H1 (cell line): ENCODE measurements at regions not wholly inside any gene's neighbourhood (a gene's known extent, or its start where the extent isn't known, plus 50 kb on each side); places are given as distances from the start of the nearest gene placed in this dataset.

ENCODE experiments used
- CTCF ChIA-PET: fragments of 300-600 bp; sonication (Branson Sonifier 250); formaldehyde crosslinking; loops from one replicate; lab custom pipeline; 2021; ENCODE audit not compliant: partially characterized antibody; lab: Charles Lee
- POLR2A ChIA-PET: fragments of 300-600 bp; sonication (Branson Sonifier 250); formaldehyde crosslinking; loops from one replicate; lab custom pipeline; 2021; ENCODE audit warnings: inconsistent platforms; ENCODE audit not compliant: partially characterized antibody; lab: Charles Lee
- DNase-seq, 2 experiments: peaks; one replicate each; pipeline versions ENCODE4 v3.0.0 to v3.0.0-alpha.2; 2010 to 2022; ENCODE audit warnings: low spot score in 2 of 2, low read depth in 1 of 2, mixed read lengths in 1 of 2
- FAIRE-seq: peaks from 2 replicates; lab custom pipeline; 2011; peaks lifted over from hg19 to GRCh38; lab: Jason Lieb, UNC
- H2AFZ ChIP-seq: 2 replicates; pipeline ENCODE4 v1.8.1; 2012; ENCODE audit warnings: low read length, inconsistent platforms
- H2AK5ac ChIP-seq: 2 replicates; pipeline ENCODE4 v1.6.1; 2013; ENCODE audit warnings: low read depth, low read length
- H2BK120ac ChIP-seq: replicated peaks from 2 replicates; pipeline ENCODE3; 2013; ENCODE audit warnings: low read depth, low read length, inconsistent platforms
- H2BK12ac ChIP-seq: 2 replicates; pipeline ENCODE4 v1.6.1; 2013; ENCODE audit warnings: low read depth, low read length
- H2BK15ac ChIP-seq: 2 replicates; pipeline ENCODE4 v1.6.1; 2013; ENCODE audit warnings: low read length
- H2BK20ac ChIP-seq: 2 replicates; pipeline ENCODE4 v1.6.1; 2013; ENCODE audit warnings: low read length
- H2BK5ac ChIP-seq: 2 replicates; pipeline ENCODE4 v1.6.1; 2013; ENCODE audit warnings: low read depth, low read length
- H3K14ac ChIP-seq: 2 replicates; pipeline ENCODE4 v1.6.1; 2013; ENCODE audit warnings: inconsistent platforms; ENCODE audit not compliant: insufficient read length
- H3K18ac ChIP-seq: 2 replicates; pipeline ENCODE4 v1.6.1; 2013; ENCODE audit warnings: low read length; ENCODE audit errors: extremely low read depth
- H3K23ac ChIP-seq: 2 replicates; pipeline ENCODE4 v1.6.1; 2013; ENCODE audit warnings: inconsistent platforms; ENCODE audit not compliant: insufficient read length
- H3K23me2 ChIP-seq: 2 replicates; pipeline ENCODE4 v1.6.1; 2013; ENCODE audit warnings: low read depth, low read length
- H3K27ac ChIP-seq: 2 replicates; pipeline ENCODE4 v1.6.1; 2011; ENCODE audit warnings: low read depth, low read length, inconsistent platforms
- H3K27me3 ChIP-seq, 4 experiments: replicated peaks in 1 of 4; 1 replicate in 1 of 4; 2 replicates in 3 of 4; pipeline versions ENCODE4 v1.6.1 to v1.8.1; 2011 to 2013; ENCODE audit warnings: low read length in 3 of 4, mild to moderate bottlenecking in 3 of 4, inconsistent platforms in 2 of 4, mixed read lengths in 2 of 4, moderate library complexity in 1 of 4; ENCODE audit not compliant: control insufficient read depth in 3 of 4, insufficient read depth in 3 of 4; ENCODE audit errors: extremely low read depth in 1 of 4
- H3K36me3 ChIP-seq, 4 experiments: 2 replicates each; pipeline versions ENCODE4 v1.6.1 to v1.8.1; 2011 to 2013; ENCODE audit warnings: mild to moderate bottlenecking in 4 of 4, low read length in 3 of 4, moderate library complexity in 2 of 4, control low read depth in 1 of 4, inconsistent platforms in 1 of 4; ENCODE audit not compliant: insufficient read depth in 4 of 4, control insufficient read depth in 2 of 4
- H3K4ac ChIP-seq: replicated peaks from 2 replicates; pipeline ENCODE3; 2013; ENCODE audit warnings: low read length, low read depth, mixed read lengths, inconsistent platforms; ENCODE audit not compliant: insufficient read length
- H3K4me1 ChIP-seq, 4 experiments: replicated peaks in 1 of 4; 1 replicate in 1 of 4; 2 replicates in 3 of 4; pipeline versions ENCODE4 v1.6.1 to v1.8.1; 2011 to 2013; ENCODE audit warnings: low read length in 3 of 4, inconsistent platforms in 2 of 4, mixed read lengths in 1 of 4; ENCODE audit not compliant: insufficient read depth in 4 of 4, control insufficient read depth in 3 of 4
- H3K4me2 ChIP-seq, 2 experiments: 2 replicates each; pipeline versions ENCODE4 v1.6.1 to v1.8.1; 2011 to 2013; ENCODE audit warnings: low read depth in 2 of 2, low read length in 2 of 2, control low read depth in 1 of 2, inconsistent platforms in 1 of 2, mild to moderate bottlenecking in 1 of 2; ENCODE audit not compliant: insufficient read depth in 1 of 2
- H3K4me3 ChIP-seq, 4 experiments: fragments of 200-600, 300-600 bp in 1 of 4; sonication (generic), shearing (Covaris generic), sonication (Bioruptor Twin) in 1 of 4; 2 replicates each; pipeline versions ENCODE4 v1.5.1 to v1.8.1; 2011 to 2016; ENCODE audit warnings: low read length in 4 of 4, low read depth in 3 of 4, control low read depth in 2 of 4, inconsistent platforms in 2 of 4, mild to moderate bottlenecking in 2 of 4, mixed read lengths in 1 of 4, moderate library complexity in 1 of 4; ENCODE audit not compliant: insufficient read depth in 2 of 4; ENCODE audit errors: extremely low read depth in 1 of 4
- H3K56ac ChIP-seq: replicated peaks from 2 replicates; pipeline ENCODE3; 2013; ENCODE audit warnings: low read depth, mild to moderate bottlenecking, mixed read lengths, low read length, inconsistent platforms; ENCODE audit not compliant: insufficient read length
- H3K79me1 ChIP-seq: 2 replicates; pipeline ENCODE4 v1.6.1; 2013; ENCODE audit warnings: low read depth, low read length, control low read depth
- H3K79me2 ChIP-seq, 2 experiments: 2 replicates each; pipeline versions ENCODE4 v1.6.1 to v1.8.1; 2012 to 2013; ENCODE audit warnings: low read length in 2 of 2, mild to moderate bottlenecking in 2 of 2, inconsistent platforms in 1 of 2; ENCODE audit not compliant: insufficient read depth in 2 of 2, control insufficient read depth in 1 of 2
- H3K9ac ChIP-seq, 4 experiments: replicated peaks in 1 of 4; 1 replicate in 1 of 4; 2 replicates in 3 of 4; pipeline versions ENCODE4 v1.6.1 to v1.8.1; 2011 to 2013; ENCODE audit warnings: low read depth in 3 of 4, low read length in 3 of 4, control low read depth in 2 of 4, mild to moderate bottlenecking in 2 of 4, moderate library complexity in 2 of 4, inconsistent platforms in 1 of 4; ENCODE audit errors: extremely low read depth in 1 of 4
- H3K9me3 ChIP-seq, 2 experiments: 2 replicates each; pipeline versions ENCODE4 v1.6.1 to v1.8.1; 2012 to 2013; ENCODE audit warnings: mild to moderate bottlenecking in 2 of 2, moderate library complexity in 2 of 2, control low read depth in 1 of 2, inconsistent platforms in 1 of 2, low read depth in 1 of 2, low read length in 1 of 2, mixed read lengths in 1 of 2; ENCODE audit not compliant: insufficient read depth in 2 of 2
- H4K20me1 ChIP-seq, 2 experiments: replicated peaks in 1 of 2; 2 replicates each; pipeline versions ENCODE3 to v1.8.1; 2011 to 2013; ENCODE audit warnings: inconsistent platforms in 2 of 2, low read length in 2 of 2, mild to moderate bottlenecking in 1 of 2; ENCODE audit not compliant: insufficient read depth in 2 of 2, control insufficient read depth in 1 of 2
- H4K5ac ChIP-seq: 2 replicates; pipeline ENCODE4 v1.6.1; 2013; ENCODE audit warnings: low read length, low read depth, mixed read lengths, inconsistent platforms; ENCODE audit not compliant: insufficient read length
- H4K8ac ChIP-seq: 2 replicates; pipeline ENCODE4 v1.8.0; 2013; ENCODE audit warnings: mild to moderate bottlenecking, moderate library complexity, low read length, inconsistent platforms; ENCODE audit not compliant: insufficient read depth; ENCODE audit errors: extremely low read depth
- H4K91ac ChIP-seq: replicated peaks from 2 replicates; pipeline ENCODE3; 2013; ENCODE audit warnings: low read length, mixed read lengths, inconsistent platforms; ENCODE audit not compliant: insufficient read length
- ASH2L ChIP-seq: fragments of 200-600, 300-600 bp; sonication (generic); IDR thresholded peaks from one replicate; pipeline ENCODE4 v1.7.1; 2017; ENCODE audit warnings: low read length
- BRCA1 ChIP-seq: IDR thresholded peaks from 2 replicates; pipeline ENCODE4 v1.6.1; 2012; ENCODE audit warnings: low read depth, low read length, improper control_type of control experiment
- CREB1 ChIP-seq: IDR thresholded peaks from 2 replicates; pipeline ENCODE4 v1.6.1; 2012; ENCODE audit warnings: inconsistent platforms
- EZH2 ChIP-seq: fragments of 200-600 bp; sonication (generic); IDR thresholded peaks from 2 replicates; pipeline ENCODE4 v1.7.1; 2012; ENCODE audit warnings: low read depth, mild to moderate bottlenecking, moderate library complexity, low read length, inconsistent platforms; ENCODE audit not compliant: severe bottlenecking
- FOSL1 ChIP-seq: IDR thresholded peaks from 2 replicates; pipeline ENCODE4 v1.6.1; 2011; ENCODE audit warnings: mild to moderate bottlenecking, low read depth, low read length, moderate library complexity; ENCODE audit not compliant: insufficient read depth
- JUN ChIP-seq: IDR thresholded peaks from 2 replicates; pipeline ENCODE4 v1.6.1; 2011; ENCODE audit warnings: low read depth, mild to moderate bottlenecking, improper control_type of control experiment, low read length
- KDM1A ChIP-seq: fragments of 200-600, 300-600 bp; sonication (generic); IDR thresholded peaks from 2 replicates; pipeline ENCODE4 v1.7.1; 2016; ENCODE audit warnings: mild to moderate bottlenecking, low read length, borderline replicate concordance
- POLR2A ChIP-seq, 2 experiments: IDR thresholded peaks; 1 replicate in 1 of 2; 2 replicates in 1 of 2; pipeline ENCODE4 v1.6.1; 2011; ENCODE audit warnings: low read depth in 2 of 2, low read length in 2 of 2, mild to moderate bottlenecking in 2 of 2; ENCODE audit errors: control extremely low read depth in 1 of 2
- RXRA ChIP-seq: IDR thresholded peaks from 2 replicates; pipeline ENCODE4 v1.6.1; 2011; ENCODE audit warnings: low read depth, mild to moderate bottlenecking, low read length, moderate library complexity; ENCODE audit not compliant: insufficient read depth
- SAP30 ChIP-seq: fragments of 300-600 bp; sonication (generic); IDR thresholded peaks from 2 replicates; pipeline ENCODE4 v1.7.1; 2012; ENCODE audit warnings: low read length, moderate library complexity, mild to moderate bottlenecking, inconsistent platforms; ENCODE audit not compliant: insufficient read depth, insufficient replicate concordance
- SIX5 ChIP-seq: IDR thresholded peaks from 2 replicates; pipeline ENCODE4 v1.6.1; 2011; ENCODE audit warnings: mild to moderate bottlenecking, low read depth, low read length
- TEAD4 ChIP-seq: IDR thresholded peaks from 2 replicates; pipeline ENCODE4 v1.6.1; 2012; ENCODE audit warnings: low read depth, low read length, inconsistent platforms, mixed read lengths
- WGBS, 2 experiments: shearing (Covaris generic) in 1 of 2; methylation state at CpG; one replicate each; pipeline versions ENCODE4 v1.1.6 to v1.1.7; 2013 to 2015; ENCODE audit warnings: low lambda C conversion rate in 2 of 2, mixed read lengths in 2 of 2, inconsistent platforms in 1 of 2, low coverage in 1 of 2, missing lambda C conversion rate in 1 of 2; ENCODE audit not compliant: insufficient replicate concordance in 2 of 2, insufficient coverage in 1 of 2, insufficient read length in 1 of 2; ENCODE audit errors: extremely low coverage in 1 of 2, missing lambda C conversion rate in 1 of 2; 5-methylcytosine and 5-hydroxymethylcytosine counted together
- TF ChIP-seq, protein P1 (sequence below): IDR thresholded peaks from 2 replicates; pipeline ENCODE4 v1.6.1; 2011; ENCODE audit warnings: low read depth, mild to moderate bottlenecking, low read length; ENCODE audit not compliant: insufficient read depth

GRCh38 chr12:124491856-124492420 lies 75.5 kb downstream of the NCOR2 start:
- H3K4me1 ChIP-seq, result peaks cover 0 to 9% (median 1%) of the 10 kb centered on the region in 4 experiments; a peak in 4 of 7 replicates
- H3K9ac ChIP-seq, result no peak overlapping the region
- no peaks in the 10 kb centered on the region for H3K27me3 ChIP-seq
- no peak overlapping the region for H3K56ac ChIP-seq
- no peak overlapping the region for H4K8ac ChIP-seq
- no peak overlapping the region for H4K91ac ChIP-seq
- no peaks in the 10 kb centered on the region for H3K9me3 ChIP-seq
- no peak overlapping the region for H3K4me3 ChIP-seq
- H3K79me1 ChIP-seq, result peaks cover 15% of the 10 kb centered on the region; the same call in 1 of the 2 replicates
- H2BK12ac ChIP-seq, result no peak overlapping the region
- H3K23me2 ChIP-seq, result no peaks in the 10 kb centered on the region; the same call in 1 of the 2 replicates
- no peak overlapping the region for H2BK20ac ChIP-seq
- H3K14ac ChIP-seq, result no peak overlapping the region
- no peak overlapping the region for H2BK15ac ChIP-seq
- H2AK5ac ChIP-seq, result no peak overlapping the region
- 94% methylated on average over 20 of the region's 20 CpGs; no CpG with 5 or more reads in 1 of the 2 experiments for WGBS, 2 experiments
- peaks cover 4 to 99% of the 10 kb centered on the region in 2 experiments; a peak in 3 of 4 replicates for H3K79me2 ChIP-seq
- H3K36me3 ChIP-seq, result peaks cover 0 to 4% (median 1%) of the 10 kb centered on the region in 4 experiments; a peak in 3 of 8 replicates
- no peak overlapping the region; the same call in 1 of the 2 replicates for H3K27ac ChIP-seq
- no peak overlapping the region for H2AFZ ChIP-seq
- no peak overlapping the region for H3K4ac ChIP-seq
- no peak overlapping the region for H3K18ac ChIP-seq
- POLR2A ChIA-PET, result interaction anchor here (0.6 to 1.9 kb wide), 3 partner anchors 8 to 98 kb away, joined by 3 to 4 read pairs (median 4); no protein-coding TSS in a partner anchor
- H3K4me2 ChIP-seq, result no peak overlapping the region
- no peak overlapping the region for H3K23ac ChIP-seq
- FAIRE-seq (no peak), DNase-seq (no peak)
- H2BK5ac ChIP-seq, result 0 out of 2 replicates have a peak overlapping the region, but pooled peaks have one; percentile 24
- H4K5ac ChIP-seq, result no peak overlapping the region
- CTCF ChIA-PET, result interaction anchor here (0.9 to 4.2 kb wide), 5 partner anchors 8 to 26 kb away, joined by 3 to 25 read pairs (median 4); no protein-coding TSS in a partner anchor
- peaks cover 16 to 26% of the 10 kb centered on the region in 2 experiments for H4K20me1 ChIP-seq
- no peak overlapping the region for H2BK120ac ChIP-seq
- no peak for TF ChIP-seq KDM1A
- TF ChIP-seq EZH2, result no peak
- no peak for TF ChIP-seq ASH2L
- no peak for TF ChIP-seq SIX5
- TF ChIP-seq TEAD4, result no peak
- no peak for TF ChIP-seq FOSL1
- TF ChIP-seq, protein P1, sequence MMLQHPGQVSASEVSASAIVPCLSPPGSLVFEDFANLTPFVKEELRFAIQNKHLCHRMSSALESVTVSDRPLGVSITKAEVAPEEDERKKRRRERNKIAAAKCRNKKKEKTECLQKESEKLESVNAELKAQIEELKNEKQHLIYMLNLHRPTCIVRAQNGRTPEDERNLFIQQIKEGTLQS, result no peak
- TF ChIP-seq JUN, result no peak
- TF ChIP-seq CREB1, result no peak
- TF ChIP-seq POLR2A (IDR thresholded peaks at IDR 0.05; ENCODE audit: control extremely low read depth in 1 of 2, low read depth in 2 of 2, low read length in 2 of 2), result no peak
- TF ChIP-seq SAP30, result no peak
- TF ChIP-seq BRCA1, result no peak
- no peak for TF ChIP-seq RXRA
